SH-SY5Y (cell line): ENCODE measurements at regions not wholly inside any gene's neighbourhood (a gene's known extent, or its start where the extent isn't known, plus 50 kb on each side); places are given as distances from the start of the nearest gene placed in this dataset.

ENCODE experiments used
- GATA2 ChIP-seq: IDR thresholded peaks from 2 replicates; pipeline ENCODE4 v1.6.1; 2011; ENCODE audit warnings: mild to moderate bottlenecking, low read depth, low read length
- GATA3 ChIP-seq: IDR thresholded peaks from 2 replicates; pipeline ENCODE4 v1.6.1; 2011; ENCODE audit warnings: low read depth, mild to moderate bottlenecking, low read length, moderate library complexity

DNA sequence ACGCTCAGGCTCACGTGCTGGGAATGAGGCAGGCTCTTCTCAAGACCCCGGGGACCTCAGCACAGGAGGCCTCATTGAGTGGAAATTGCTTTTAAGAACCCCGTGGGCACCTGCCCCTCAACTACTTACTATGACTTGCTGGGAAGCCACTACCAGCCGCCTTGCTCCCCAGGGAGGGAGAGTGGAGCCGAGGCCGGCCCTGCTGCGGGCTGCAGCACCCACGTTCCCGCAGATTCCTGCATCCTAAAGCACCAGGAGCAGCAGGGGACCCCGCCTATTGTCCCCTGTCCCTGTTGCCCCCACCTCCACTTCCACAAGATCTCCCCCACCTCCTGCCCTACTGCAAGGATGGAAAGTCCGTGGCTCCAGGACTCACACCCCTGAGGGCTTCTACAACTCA, 541.6 kb upstream of the PFKP start:
- TF ChIP-seq GATA2 = no peak
- TF ChIP-seq GATA3 = no peak
